ENCODE measurements at regions not wholly inside any gene's neighbourhood (a gene's known extent, or its start where the extent isn't known, plus 50 kb on each side); places are given as distances from the start of the nearest gene placed in this dataset.

- no peak for DNase-seq (ENCODE audit: low spot score)
Measured at GRCh38 chr12:92615086-92615485, 87.7 kb upstream of the PLEKHG7 start.

- no peak for DNase-seq (ENCODE audit: low spot score)
Measured at GRCh38 chr12:92614502-92614901, 88.3 kb upstream of the PLEKHG7 start.

- no peak for DNase-seq (ENCODE audit: low spot score)
Measured at GRCh38 chr12:92614001-92614400, 88.8 kb upstream of the PLEKHG7 start.

DNA sequence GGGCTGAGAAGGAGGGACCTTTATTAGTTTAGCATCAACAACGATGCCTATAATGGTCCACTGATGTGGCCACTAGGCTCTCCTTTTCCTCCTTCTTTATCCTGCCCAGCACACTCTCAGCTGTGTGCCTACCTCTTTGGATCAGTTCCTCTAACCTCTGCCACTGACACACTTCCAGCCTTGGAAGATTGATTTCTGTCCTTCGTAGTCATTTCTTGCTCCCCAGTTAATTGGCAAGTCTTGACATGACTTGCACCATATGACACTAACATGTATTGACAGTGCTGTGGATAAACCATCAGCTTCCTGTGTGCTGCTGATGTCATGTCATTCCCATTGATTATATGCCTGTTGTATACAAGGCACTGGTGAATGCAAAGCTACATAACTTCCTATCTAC lies 90.2 kb upstream of the PLEKHG7 start:
- no peak for DNase-seq (ENCODE audit: low spot score)

DNA sequence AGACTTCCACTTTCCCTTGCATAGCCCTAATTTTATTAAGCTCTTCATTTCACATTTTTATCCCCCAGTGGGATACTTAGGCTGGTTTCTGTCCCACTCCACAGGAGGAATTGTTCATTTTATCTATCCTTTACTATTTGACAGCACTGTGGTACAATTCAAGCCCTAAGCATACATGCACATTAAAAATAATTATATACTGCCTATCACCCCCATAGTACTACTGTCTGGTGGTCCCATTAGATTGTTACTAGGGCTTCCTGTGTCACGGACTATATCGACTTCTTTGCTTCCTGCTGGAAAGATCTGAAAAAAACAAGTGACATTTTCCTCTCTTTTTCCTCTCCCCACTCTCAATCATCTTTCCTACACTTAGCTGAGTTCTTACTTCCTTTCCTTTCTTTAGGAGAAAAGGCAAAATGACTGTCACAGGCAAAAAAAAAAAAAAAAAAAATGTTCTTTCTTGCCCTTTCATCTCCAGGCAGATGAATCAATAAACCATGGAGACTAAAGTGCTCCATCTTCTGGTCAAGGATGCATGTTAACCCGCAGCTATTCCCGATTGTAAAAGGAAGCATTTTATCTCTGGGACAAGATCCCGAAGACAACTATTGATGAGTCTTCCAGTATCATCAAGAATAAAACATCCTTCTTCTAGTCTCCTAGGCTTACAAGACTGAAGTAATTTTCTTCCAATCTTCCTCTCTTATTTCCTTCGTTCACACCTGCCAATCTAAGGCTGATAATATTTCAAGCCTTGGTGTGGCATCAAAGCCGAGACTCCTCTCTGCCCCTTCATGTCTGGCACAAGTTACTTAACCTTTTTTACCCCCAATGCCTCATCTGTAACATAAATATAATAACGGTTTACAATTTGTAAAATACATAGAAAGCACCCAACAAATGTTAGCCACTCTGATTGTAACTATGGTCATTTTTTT lies 94.4 kb upstream of the PLEKHG7 start:
- no peak for DNase-seq (ENCODE audit: low spot score)

GRCh38 chr12:92606956-92607355 lies 95.8 kb upstream of the PLEKHG7 start:
- no peak for DNase-seq (ENCODE audit: low spot score)

DNA sequence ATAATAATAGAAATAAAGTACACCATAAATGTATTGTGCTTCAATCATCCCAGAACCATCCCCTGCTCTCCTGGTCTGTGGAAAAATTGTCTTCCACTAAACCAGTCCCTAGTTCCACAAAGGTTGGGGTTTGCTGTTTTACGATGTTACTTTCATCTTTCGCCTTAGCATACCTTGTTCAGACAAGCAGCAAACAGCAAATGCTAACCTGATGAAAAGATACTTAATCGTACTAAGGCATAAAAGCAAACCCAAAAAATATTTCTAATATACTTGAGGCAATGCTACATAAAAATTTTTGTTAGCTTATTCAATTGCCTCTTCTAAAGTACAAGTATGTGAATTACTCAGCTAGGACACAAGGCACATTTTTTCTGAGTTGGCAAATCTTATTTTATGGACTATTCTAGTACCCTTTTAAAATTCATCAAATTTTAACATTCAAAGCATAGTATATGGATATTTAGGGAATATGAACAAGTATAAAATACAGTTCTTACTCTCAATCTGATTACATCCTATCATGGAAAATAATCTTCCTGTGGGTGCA lies 97.1 kb upstream of the PLEKHG7 start:
- no peak for DNase-seq (ENCODE audit: low spot score)

DNA sequence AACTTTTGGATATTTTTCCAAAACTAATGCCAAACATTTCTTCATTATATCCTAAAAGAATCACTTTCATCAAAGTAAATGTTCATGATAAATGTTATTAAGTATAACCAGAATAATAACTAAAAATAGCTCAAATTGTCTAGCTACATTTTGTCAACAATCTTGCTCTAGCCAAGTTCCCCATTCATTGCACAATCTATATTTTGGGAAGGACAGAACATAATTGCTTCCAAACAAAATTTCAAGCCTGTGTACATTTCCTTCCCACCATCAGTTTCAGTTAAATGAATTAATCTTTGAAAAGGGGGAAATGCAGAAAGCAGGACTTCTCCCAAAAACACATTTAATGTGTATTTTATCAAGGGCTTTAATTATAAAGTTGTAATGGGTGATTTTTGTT lies 98.0 kb upstream of the PLEKHG7 start:
- DNase-seq (ENCODE audit: low spot score): no peak

- no peak for DNase-seq (ENCODE audit: low spot score)
Measured at GRCh38 chr12:92603741-92604432, 98.9 kb upstream of the PLEKHG7 start.

- no peak for DNase-seq (ENCODE audit: low spot score)
Measured at GRCh38 chr12:92602930-92603623, 99.7 kb upstream of the PLEKHG7 start.

DNA sequence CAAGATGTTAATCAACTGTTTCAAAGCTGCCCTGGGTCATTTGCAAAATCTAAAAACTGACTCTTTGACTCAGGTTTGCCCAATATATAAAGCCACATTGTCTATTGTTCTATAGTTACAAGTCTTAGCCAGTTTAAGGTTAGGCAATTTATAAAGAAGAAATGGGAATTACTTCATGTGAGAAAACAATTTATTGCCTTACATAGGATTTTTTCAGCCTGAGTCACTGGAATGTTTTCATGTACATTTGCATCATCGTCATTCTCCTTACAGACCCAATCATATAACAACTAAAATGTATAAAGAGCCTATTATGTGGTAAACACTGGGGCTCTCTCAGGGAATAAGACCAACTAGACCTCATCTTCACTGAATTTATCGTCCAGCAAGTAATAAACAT lies 100.3 kb upstream of the PLEKHG7 start:
- no peak for DNase-seq (ENCODE audit: low spot score)

- DNase-seq (ENCODE audit: low spot score): no peak
Measured at GRCh38 chr12:92601680-92602079, 101.1 kb upstream of the PLEKHG7 start.

GRCh38 chr12:92601176-92601575 lies 101.6 kb upstream of the PLEKHG7 start:
- no peak for DNase-seq (ENCODE audit: low spot score)

- no peak for DNase-seq (ENCODE audit: low spot score)
Measured at GRCh38 chr12:92600052-92600451, 102.7 kb upstream of the PLEKHG7 start.

GRCh38 chr12:92597997-92598396 lies 104.8 kb upstream of the PLEKHG7 start:
- no peak for DNase-seq (ENCODE audit: low spot score)

DNA sequence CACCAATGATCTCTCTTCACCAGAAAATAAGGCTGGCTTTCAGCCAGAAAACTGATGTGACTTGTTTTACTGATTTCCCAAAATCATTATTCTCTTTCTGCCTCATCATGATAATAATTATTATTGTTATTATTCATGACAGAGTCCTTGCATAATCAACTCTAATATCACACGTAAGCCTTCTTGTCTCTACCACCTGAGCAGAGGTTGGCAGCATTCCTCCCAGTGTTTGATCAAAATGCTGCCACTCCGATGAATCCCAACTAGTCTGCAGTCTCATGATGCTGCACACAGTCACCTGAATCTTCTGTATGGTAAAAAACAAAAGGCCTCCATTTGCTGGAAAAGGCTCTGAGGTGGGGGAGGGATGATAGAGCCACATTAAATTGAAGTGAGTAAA lies 105.7 kb upstream of the PLEKHG7 start:
- no peak for DNase-seq (ENCODE audit: low spot score)

- DNase-seq (ENCODE audit: low spot score): no peak
Measured at GRCh38 chr12:92596383-92596782, 106.4 kb upstream of the PLEKHG7 start.

- no peak for DNase-seq (ENCODE audit: low spot score)
Measured at GRCh38 chr12:92595663-92596062, 107.1 kb upstream of the PLEKHG7 start.

DNA sequence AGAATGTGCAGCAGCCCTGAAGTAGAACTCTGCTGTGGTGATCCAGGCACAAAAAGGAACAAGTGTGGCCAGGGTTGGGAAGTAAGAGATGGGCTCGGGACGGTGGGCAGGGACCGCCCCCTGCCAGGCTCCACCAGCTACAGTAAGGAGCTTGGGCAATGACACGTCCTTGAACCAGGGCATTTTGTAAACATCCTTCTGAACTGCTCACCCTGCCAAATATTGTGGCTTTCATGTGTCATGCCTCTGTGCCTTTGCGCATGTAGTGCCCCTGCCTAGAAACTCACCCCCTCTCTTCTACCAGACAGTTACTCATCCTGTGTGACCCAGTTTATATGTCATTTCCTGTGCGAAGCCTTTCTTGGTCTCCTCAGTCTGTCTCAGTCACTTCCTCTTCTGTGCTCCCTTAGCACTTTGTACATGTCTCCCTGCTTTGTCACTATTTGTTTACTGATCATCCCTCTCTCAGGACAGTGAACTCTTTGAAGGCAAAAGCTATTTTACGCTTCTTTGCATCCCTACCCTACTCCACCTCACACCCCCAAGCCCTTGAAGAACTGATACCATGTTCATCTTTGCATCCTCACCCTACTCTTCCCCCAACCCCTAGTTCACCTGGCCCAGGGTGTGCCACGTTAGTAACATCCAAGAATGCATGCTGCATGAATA lies 108.9 kb upstream of the PLEKHG7 start:
- DNase-seq (ENCODE audit: low spot score): no peak

DNA sequence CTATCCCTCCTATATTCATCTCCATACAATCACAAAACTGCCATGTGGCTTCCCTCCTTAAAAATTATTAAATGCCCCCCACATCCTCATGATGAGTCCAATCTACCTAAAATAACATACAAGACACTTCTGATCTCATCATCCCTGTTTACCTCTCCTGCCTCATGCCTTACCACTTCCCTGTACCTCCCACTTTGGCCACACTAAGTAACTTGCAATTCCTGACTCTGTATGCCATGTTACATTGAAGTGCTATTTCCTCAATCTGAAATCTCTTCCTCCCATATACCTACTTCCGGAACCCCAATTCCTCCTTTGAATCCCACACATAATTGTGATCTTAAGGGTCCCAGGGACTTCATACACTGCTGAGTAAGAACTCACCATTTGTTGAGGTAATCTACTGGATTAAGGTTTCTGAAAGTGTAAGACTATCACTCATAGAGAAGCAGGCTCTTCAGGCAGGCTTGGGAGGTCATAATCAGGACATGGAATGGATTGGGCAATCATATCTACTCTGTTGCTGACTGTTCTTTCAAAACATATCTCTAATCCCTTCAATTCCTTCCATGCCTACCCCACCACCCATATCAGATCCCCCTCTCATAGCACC lies 117.6 kb upstream of the PLEKHG7 start:
- no peak for DNase-seq (ENCODE audit: low spot score)

DNA sequence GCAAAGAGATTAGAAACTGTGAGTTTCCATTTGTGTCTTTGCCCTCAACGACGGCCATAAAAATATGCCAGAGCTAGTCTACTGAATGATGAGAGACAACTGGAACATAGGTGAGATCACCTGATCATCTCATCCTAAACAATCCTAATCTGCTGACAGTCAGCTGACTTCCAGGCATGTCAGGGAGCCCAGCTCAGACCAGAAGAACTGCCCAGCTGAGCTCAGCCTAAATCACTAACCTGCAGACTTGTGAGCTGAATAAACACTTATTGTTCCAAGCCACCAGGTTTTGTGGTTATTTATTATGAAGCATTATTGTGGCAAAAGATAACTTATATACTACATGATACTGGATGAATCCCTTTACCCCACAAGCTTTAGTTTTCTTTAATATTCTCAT lies 118.9 kb upstream of the PLEKHG7 start:
- DNase-seq (ENCODE audit: low spot score): no peak

All from mesenteric fat pad (tissue), 1 donor.